PC-3 (cell line): ENCODE measurements at regions not wholly inside any gene's neighbourhood (a gene's known extent, or its start where the extent isn't known, plus 50 kb on each side); places are given as distances from the start of the nearest gene placed in this dataset.
"Not testable (repeated sequence)": the region's sequence is repeated elsewhere in the genome, so short reads cannot be mapped to it uniquely, and the experiment has no call there.

Experiments
- ATAC-seq: fragments of 200-7000 bp; cut with Tn5 transposase; 2 replicates; pipeline ENCODE4 v1.9.1; 2020; ENCODE audit warnings: mild to moderate bottlenecking, moderate library complexity
- BruUV-seq: library from RNA; stranded (reverse); fragments of 400-500 nt; replicated peaks from 2 replicates; lab custom pipeline; 2021; lab: Mats Ljungman, UMichigan
- CTCF ChIA-PET: fragments of 300-600 bp; sonication (Branson Sonifier 250); formaldehyde crosslinking; loops from one replicate; lab custom pipeline; 2022; ENCODE audit warnings: antibody characterized with exemption; lab: Charles Lee
- POLR2A ChIA-PET: fragments of 300-600 bp; sonication (Branson Sonifier 250); formaldehyde crosslinking; loops from one replicate; lab custom pipeline; 2022; ENCODE audit warnings: antibody characterized with exemption; ENCODE audit not compliant: unreplicated experiment; lab: Charles Lee
- DNase-seq: peaks from one replicate; pipeline ENCODE4 v3.0.0-alpha.2; 2015
- H2AFZ ChIP-seq: fragments of 300-600 bp; sonication (generic); 2 replicates; pipeline ENCODE4 v1.6.0; 2016; ENCODE audit warnings: antibody characterized with exemption, low read length
- H3F3A ChIP-seq: fragments of 300-600 bp; sonication (generic); one replicate; pipeline ENCODE4 v1.6.0; 2017; ENCODE audit warnings: antibody characterized with exemption, low read length, control low read depth, mild to moderate bottlenecking; ENCODE audit not compliant: unreplicated experiment
- H3K27ac ChIP-seq: fragments of 300-600 bp; sonication (generic); 2 replicates; pipeline ENCODE4 v1.5.1; 2016; ENCODE audit warnings: mild to moderate bottlenecking, low read length
- H3K27me3 ChIP-seq: fragments of 300-600 bp; sonication (generic); 2 replicates; pipeline ENCODE4 v1.6.1; 2016; ENCODE audit warnings: low read length, mixed read lengths
- H3K36me3 ChIP-seq: fragments of 300-600 bp; sonication (generic); 2 replicates; pipeline ENCODE4 v1.6.1; 2016; ENCODE audit warnings: low read depth, mixed run types, low read length, mixed read lengths
- H3K4me1 ChIP-seq: fragments of 300-600 bp; sonication (generic); 2 replicates; pipeline ENCODE4 v1.5.1; 2016; ENCODE audit warnings: low read length; ENCODE audit not compliant: insufficient read depth
- H3K4me2 ChIP-seq: fragments of 300-600 bp; sonication (generic); 2 replicates; pipeline ENCODE4 v1.6.0; 2016; ENCODE audit warnings: low read length
- H3K4me3 ChIP-seq: fragments of 300-600 bp; sonication (generic); 2 replicates; pipeline ENCODE4 v1.5.1; 2016; ENCODE audit warnings: mild to moderate bottlenecking, low read length, mixed read lengths
- H3K79me2 ChIP-seq: fragments of 300-600 bp; sonication (generic); 2 replicates; pipeline ENCODE4 v1.6.1; 2017; ENCODE audit warnings: low read length, mixed read lengths
- H3K9ac ChIP-seq: fragments of 300-600 bp; sonication (generic); 2 replicates; pipeline ENCODE4 v1.6.0; 2016; ENCODE audit warnings: mild to moderate bottlenecking, low read length
- H3K9me2 ChIP-seq: fragments of 300-600 bp; sonication (generic); replicated peaks from 2 replicates; pipeline ENCODE4 v1.6.1; 2016; ENCODE audit warnings: mixed run types, low read length, mixed read lengths
- H3K9me3 ChIP-seq: fragments of 300-600 bp; sonication (generic); 2 replicates; pipeline ENCODE4 v1.6.1; 2016; ENCODE audit warnings: low read length, mixed read lengths
- H4K20me1 ChIP-seq: fragments of 300-600 bp; sonication (generic); 2 replicates; pipeline ENCODE4 v1.6.1; 2016; ENCODE audit warnings: low read length, mixed read lengths
- CTCF ChIP-seq: fragments of 300-600 bp; sonication (generic); conservative IDR thresholded peaks from 2 replicates; pipeline ENCODE4 v1.5.1; 2017; ENCODE audit warnings: antibody characterized with exemption, low read depth, mild to moderate bottlenecking, low read length
- EZH2 ChIP-seq: fragments of 300-600 bp; sonication (generic); IDR thresholded peaks from one replicate; pipeline ENCODE4 v1.6.1; 2017; ENCODE audit warnings: antibody characterized with exemption, mild to moderate bottlenecking, low read length; ENCODE audit not compliant: unreplicated experiment
- EZH2phosphoT487 ChIP-seq: fragments of 300-600 bp; sonication (generic); IDR thresholded peaks from 2 replicates; pipeline ENCODE4 v1.6.1; 2018; ENCODE audit warnings: mild to moderate bottlenecking, antibody characterized with exemption, low read length, borderline replicate concordance
- intact Hi-C: fragments of 100-400 bp; cut with micrococcal nuclease; formaldehyde crosslinking; loops from 2 replicates; pipeline ENCODE4 v1.9.0; 2023

- Histone ChIP-seq H3K4me1 (no peaks in the 10 kb centered on the region), H2AFZ (no peak overlapping the region), H3F3A (no peaks in the 10 kb centered on the region), H3K36me3 (no peaks in the 10 kb centered on the region), H3K79me2 (no peaks in the 10 kb centered on the region), H3K9me2 (no peaks in the 10 kb centered on the region), H3K27me3 (no peaks in the 10 kb centered on the region), H3K27ac (no peak overlapping the region), H3K9ac (no peak overlapping the region), H3K9me3 (no peaks in the 10 kb centered on the region), H3K4me2 (no peak overlapping the region), H3K4me3 (no peak overlapping the region), H4K20me1 (no peaks in the 10 kb centered on the region)
- DNase-seq (no peak), ATAC-seq (no peak)
- POLR2A ChIA-PET, result no interaction called here
- BruUV-seq, result no TSS peak
- intact Hi-C loops, result no loop called here
- no peak for TF ChIP-seq EZH2phosphoT487
- no peak for TF ChIP-seq CTCF
- no peak for TF ChIP-seq EZH2
- CTCF ChIA-PET, result no interaction called here
These were observed 423.7 kb downstream of the MRPL39 start for GRCh38 chr21:25183577-25183976.

- H3K27ac ChIP-seq, H3K4me1 ChIP-seq, CTCF ChIA-PET, H3F3A ChIP-seq, H3K79me2 ChIP-seq, BruUV-seq, H3K9me3 ChIP-seq, DNase-seq, H3K4me2 ChIP-seq, intact Hi-C loops, POLR2A ChIA-PET, H3K4me3 ChIP-seq, H3K9me2 ChIP-seq, ATAC-seq, H3K9ac ChIP-seq, H4K20me1 ChIP-seq, H3K27me3 ChIP-seq, H2AFZ ChIP-seq, H3K36me3 ChIP-seq: not testable (repeated sequence)
These were observed 425.6 kb downstream of the MRPL39 start for GRCh38 chr21:25181690-25182089.

GRCh38 chr21:25179116-25179515 is 428.2 kb downstream of the MRPL39 start:
- TF ChIP-seq CTCF, result no peak
- TF ChIP-seq EZH2, result no peak
- no peak for TF ChIP-seq EZH2phosphoT487
- ChIA-PET CTCF (no interaction called here), POLR2A (no interaction called here)
- Histone ChIP-seq H3F3A (no peaks in the 10 kb centered on the region), H3K36me3 (no peaks in the 10 kb centered on the region), H3K9me3 (no peaks in the 10 kb centered on the region), H3K27ac (no peak overlapping the region), H4K20me1 (no peaks in the 10 kb centered on the region), H3K4me2 (no peak overlapping the region), H3K79me2 (no peaks in the 10 kb centered on the region), H3K9me2 (no peaks in the 10 kb centered on the region), H3K27me3 (no peaks in the 10 kb centered on the region), H3K4me1 (no peaks in the 10 kb centered on the region), H3K4me3 (no peak overlapping the region), H3K9ac (no peak overlapping the region), H2AFZ (no peak overlapping the region)
- no peak for DNase-seq
- ATAC-seq, result no peak
- BruUV-seq, result no TSS peak
- intact Hi-C loops, result no loop called here
